ENCODE measurements at regions not wholly inside any gene's neighbourhood (a gene's known extent, or its start where the extent isn't known, plus 50 kb on each side); places are given as distances from the start of the nearest gene placed in this dataset.

- TF ChIP-seq CTCF (conservative IDR thresholded peaks at IDR 0.05) (no peak), EZH2 (IDR thresholded peaks at IDR 0.05; ENCODE audit: low read depth) (no peak)
These were observed 69.0 kb upstream of the IQCM start for GRCh38 chr4:149884529-149885181.
